Suprapubic skin (tissue), 4 donors: ENCODE measurements at regions not wholly inside any gene's neighbourhood (a gene's known extent, or its start where the extent isn't known, plus 50 kb on each side); places are given as distances from the start of the nearest gene placed in this dataset.

Experiments used
- EP300 ChIP-seq: sonication (generic); formaldehyde crosslinking; IDR thresholded peaks from one replicate; pipeline ENCODE4 v1.6.1; 2017; ENCODE audit warnings: antibody characterized with exemption
- POLR2A ChIP-seq, 2 donors: fragments of 450-650 bp; IDR thresholded peaks; one replicate each; pipeline ENCODE4 v1.6.1; 2017; ENCODE audit warnings: antibody characterized with exemption in 2 of 2, mild to moderate bottlenecking in 2 of 2, moderate library complexity in 2 of 2
- POLR2AphosphoS5 ChIP-seq, 3 donors: sonication (generic); formaldehyde crosslinking; IDR thresholded peaks; one replicate each; pipeline ENCODE4 v1.6.1; 2017; ENCODE audit warnings: antibody characterized with exemption in 3 of 3
- TF ChIP-seq, protein P1 (sequence below), 2 donors: fragments of 200-600 bp in 1 of 2; fragments of 450-650 bp in 1 of 2; sonication (generic) in 1 of 2; IDR thresholded peaks; one replicate each; pipeline ENCODE4 v1.5.1; 2016 to 2019; ENCODE audit warnings: antibody characterized with exemption in 2 of 2, mild to moderate bottlenecking in 1 of 2, moderate library complexity in 1 of 2

DNA sequence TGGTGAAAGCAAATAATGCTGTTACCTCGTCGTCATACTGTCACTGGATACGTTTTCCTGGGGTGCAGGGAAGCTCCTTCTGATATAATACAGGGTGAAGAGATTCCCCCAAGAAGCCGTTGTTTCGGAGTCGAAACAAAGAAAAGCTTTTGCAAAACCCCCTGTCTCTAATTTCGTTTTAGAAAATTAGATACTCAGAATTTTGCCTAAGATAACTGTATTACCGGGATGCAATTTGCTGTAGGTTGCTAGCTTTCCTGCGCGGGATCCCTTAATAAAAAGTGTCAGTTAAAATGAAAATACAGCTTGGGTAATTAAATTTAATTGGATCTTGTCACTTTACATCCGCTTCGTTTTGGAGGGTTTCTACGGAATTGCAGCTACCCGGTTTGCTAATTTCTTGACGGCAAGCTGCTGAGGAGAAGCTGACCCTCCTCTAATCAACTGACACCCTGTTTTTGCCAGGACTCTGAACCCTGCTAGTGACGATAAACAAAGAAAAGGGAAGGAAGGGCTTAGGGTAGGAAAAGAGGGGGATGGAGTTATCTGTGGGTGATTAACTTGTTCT, 174.6 kb downstream of the SHOX start:
- TF ChIP-seq, protein P1, sequence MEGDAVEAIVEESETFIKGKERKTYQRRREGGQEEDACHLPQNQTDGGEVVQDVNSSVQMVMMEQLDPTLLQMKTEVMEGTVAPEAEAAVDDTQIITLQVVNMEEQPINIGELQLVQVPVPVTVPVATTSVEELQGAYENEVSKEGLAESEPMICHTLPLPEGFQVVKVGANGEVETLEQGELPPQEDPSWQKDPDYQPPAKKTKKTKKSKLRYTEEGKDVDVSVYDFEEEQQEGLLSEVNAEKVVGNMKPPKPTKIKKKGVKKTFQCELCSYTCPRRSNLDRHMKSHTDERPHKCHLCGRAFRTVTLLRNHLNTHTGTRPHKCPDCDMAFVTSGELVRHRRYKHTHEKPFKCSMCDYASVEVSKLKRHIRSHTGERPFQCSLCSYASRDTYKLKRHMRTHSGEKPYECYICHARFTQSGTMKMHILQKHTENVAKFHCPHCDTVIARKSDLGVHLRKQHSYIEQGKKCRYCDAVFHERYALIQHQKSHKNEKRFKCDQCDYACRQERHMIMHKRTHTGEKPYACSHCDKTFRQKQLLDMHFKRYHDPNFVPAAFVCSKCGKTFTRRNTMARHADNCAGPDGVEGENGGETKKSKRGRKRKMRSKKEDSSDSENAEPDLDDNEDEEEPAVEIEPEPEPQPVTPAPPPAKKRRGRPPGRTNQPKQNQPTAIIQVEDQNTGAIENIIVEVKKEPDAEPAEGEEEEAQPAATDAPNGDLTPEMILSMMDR (IDR thresholded peaks at IDR 0.05): no peak
- TF ChIP-seq POLR2A (IDR thresholded peaks at IDR 0.05) (no peak), EP300 (no peak), POLR2AphosphoS5 (IDR thresholded peaks at IDR 0.05) (no peak)
